ENCODE measurements at regions not wholly inside any gene's neighbourhood (a gene's known extent, or its start where the extent isn't known, plus 50 kb on each side); places are given as distances from the start of the nearest gene placed in this dataset.

GRCh38 chr15:47566610-47567009 lies 150.7 kb upstream of the SEMA6D start:
- 78 to 86% (median 84%) methylated on average over 6 of the region's 6 CpGs for WGBS, 4 donors
- Histone ChIP-seq H3K4me3 (no peak overlapping the region), H3K27me3 (no peaks in the 10 kb centered on the region), H3K36me3 (replicated peaks in 1 of 2) (no peaks in the 10 kb centered on the region), H3K9me3 (replicated peaks in 1 of 3) (no peaks in the 10 kb centered on the region), H3K27ac (no peak overlapping the region), H3K4me1 (replicated peaks in 1 of 2) (no peaks in the 10 kb centered on the region)
- TF ChIP-seq, protein P1, sequence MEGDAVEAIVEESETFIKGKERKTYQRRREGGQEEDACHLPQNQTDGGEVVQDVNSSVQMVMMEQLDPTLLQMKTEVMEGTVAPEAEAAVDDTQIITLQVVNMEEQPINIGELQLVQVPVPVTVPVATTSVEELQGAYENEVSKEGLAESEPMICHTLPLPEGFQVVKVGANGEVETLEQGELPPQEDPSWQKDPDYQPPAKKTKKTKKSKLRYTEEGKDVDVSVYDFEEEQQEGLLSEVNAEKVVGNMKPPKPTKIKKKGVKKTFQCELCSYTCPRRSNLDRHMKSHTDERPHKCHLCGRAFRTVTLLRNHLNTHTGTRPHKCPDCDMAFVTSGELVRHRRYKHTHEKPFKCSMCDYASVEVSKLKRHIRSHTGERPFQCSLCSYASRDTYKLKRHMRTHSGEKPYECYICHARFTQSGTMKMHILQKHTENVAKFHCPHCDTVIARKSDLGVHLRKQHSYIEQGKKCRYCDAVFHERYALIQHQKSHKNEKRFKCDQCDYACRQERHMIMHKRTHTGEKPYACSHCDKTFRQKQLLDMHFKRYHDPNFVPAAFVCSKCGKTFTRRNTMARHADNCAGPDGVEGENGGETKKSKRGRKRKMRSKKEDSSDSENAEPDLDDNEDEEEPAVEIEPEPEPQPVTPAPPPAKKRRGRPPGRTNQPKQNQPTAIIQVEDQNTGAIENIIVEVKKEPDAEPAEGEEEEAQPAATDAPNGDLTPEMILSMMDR (IDR thresholded peaks at IDR 0.05), result no peak
- TF ChIP-seq POLR2A (IDR thresholded peaks at IDR 0.05), result no peak
- no peak for DNase-seq
- intact Hi-C loops (cut with DNase I), result no loop called here

GRCh38 chr15:47568030-47568429 lies 149.3 kb upstream of the SEMA6D start:
- 77 to 96% (median 88%) methylated on average over 2 of the region's 2 CpGs for WGBS, 4 donors
- Histone ChIP-seq H3K27ac (no peak overlapping the region), H3K36me3 (replicated peaks in 1 of 2) (no peaks in the 10 kb centered on the region), H3K27me3 (no peaks in the 10 kb centered on the region), H3K9me3 (replicated peaks in 1 of 3) (no peaks in the 10 kb centered on the region), H3K4me1 (replicated peaks in 1 of 2) (no peaks in the 10 kb centered on the region), H3K4me3 (no peak overlapping the region)
- DNase-seq, result no peak
- intact Hi-C loops (cut with DNase I), result no loop called here
- no peak for TF ChIP-seq POLR2A (IDR thresholded peaks at IDR 0.05)
- TF ChIP-seq, protein P1 (IDR thresholded peaks at IDR 0.05), result no peak

DNA sequence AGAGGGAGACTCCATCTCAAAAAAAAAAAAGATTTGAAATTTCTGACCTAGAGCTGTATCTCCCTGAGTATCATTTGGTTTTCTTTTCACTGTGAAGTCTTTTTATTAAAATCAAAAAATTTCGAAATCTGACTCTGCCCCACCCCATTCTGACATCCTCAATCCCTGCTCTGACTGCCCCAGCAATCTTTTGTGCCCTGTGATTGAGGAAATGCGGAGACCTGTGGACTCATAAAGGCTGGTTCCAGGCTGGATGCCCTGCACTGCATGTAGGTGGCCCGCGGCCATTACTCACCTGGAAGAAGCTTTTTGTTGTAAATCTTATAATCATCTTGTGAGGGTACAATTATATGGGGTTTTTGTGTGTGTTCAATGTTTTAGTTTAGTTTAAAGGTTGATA lies 147.3 kb upstream of the SEMA6D start:
- Histone ChIP-seq H3K4me3 (no peak overlapping the region), H3K36me3 (replicated peaks in 1 of 2) (no peaks in the 10 kb centered on the region), H3K27ac (no peak overlapping the region), H3K4me1 (replicated peaks in 1 of 2) (no peaks in the 10 kb centered on the region), H3K27me3 (no peaks in the 10 kb centered on the region), H3K9me3 (replicated peaks in 1 of 3) (no peaks in the 10 kb centered on the region)
- 85 to 93% (median 91%) methylated on average over 4 of the region's 4 CpGs for WGBS, 4 donors
- DNase-seq, result no peak
- no peak for TF ChIP-seq POLR2A (IDR thresholded peaks at IDR 0.05)
- TF ChIP-seq, protein P1 (IDR thresholded peaks at IDR 0.05), result no peak
- intact Hi-C loops (cut with DNase I), result no loop called here

DNA sequence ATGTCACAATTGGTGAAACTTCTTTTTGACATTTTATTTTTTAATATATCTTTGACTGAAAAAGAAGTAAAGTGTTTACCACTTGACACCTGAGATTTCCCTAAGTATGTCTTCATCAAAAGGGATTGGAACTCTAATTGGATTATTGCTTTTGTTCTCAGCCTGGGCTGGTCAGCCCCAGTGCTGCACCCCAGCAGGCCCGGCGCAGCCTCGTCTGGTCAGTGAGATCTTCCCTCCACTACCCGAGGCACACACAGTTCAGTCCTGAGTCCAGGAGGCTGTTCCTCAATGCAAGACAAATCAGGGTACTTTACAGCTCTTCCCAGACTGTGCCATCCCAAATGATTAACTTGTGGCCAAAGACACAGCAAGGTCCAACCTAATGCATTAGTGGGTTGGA lies 146.9 kb upstream of the SEMA6D start:
- intact Hi-C loops (cut with DNase I), result no loop called here
- WGBS, 4 donors, result 70 to 75% (median 71%) methylated on average over 4 of the region's 4 CpGs

More for the DNA sequence above, 146.9 kb upstream of the SEMA6D start:
- Histone ChIP-seq H3K4me3 (no peak overlapping the region), H3K27ac (no peak overlapping the region), H3K36me3 (replicated peaks in 1 of 2) (no peaks in the 10 kb centered on the region), H3K27me3 (no peaks in the 10 kb centered on the region), H3K4me1 (replicated peaks in 1 of 2) (no peaks in the 10 kb centered on the region), H3K9me3 (replicated peaks in 1 of 3) (no peaks in the 10 kb centered on the region)
- no peak for TF ChIP-seq POLR2A (IDR thresholded peaks at IDR 0.05)
- TF ChIP-seq, protein P1 (IDR thresholded peaks at IDR 0.05), result no peak
- DNase-seq, result no peak

Data from adrenal gland (tissue), 9 donors.